HUDEP-2 (cell line): ENCODE measurements at regions not wholly inside any gene's neighbourhood (a gene's known extent, or its start where the extent isn't known, plus 50 kb on each side); places are given as distances from the start of the nearest gene placed in this dataset.

ENCODE experiments used
- DNase-seq, 76 experiments: peaks; one replicate each; lab custom pipeline; 2025; ENCODE audit not compliant: unreplicated experiment in 76 of 76; lab: John Stamatoyannopoulos, UW

GRCh38 chr2:125837128-125837527 lies 818.8 kb upstream of the GYPC start:
- no peak for DNase-seq

- no peak for DNase-seq
Measured at GRCh38 chr2:125837611-125838010, 818.3 kb upstream of the GYPC start.

GRCh38 chr2:125839945-125840344 lies 816.0 kb upstream of the GYPC start:
- no peak for DNase-seq

- DNase-seq = no peak
Measured at GRCh38 chr2:125842041-125842440, 813.9 kb upstream of the GYPC start.

GRCh38 chr2:125850541-125850940 lies 805.4 kb upstream of the GYPC start:
- DNase-seq = no peak

GRCh38 chr2:125852364-125852763 lies 803.6 kb upstream of the GYPC start:
- no peak for DNase-seq

- no peak for DNase-seq
Measured at GRCh38 chr2:125853626-125854025, 802.3 kb upstream of the GYPC start.

GRCh38 chr2:125855204-125855603 lies 800.8 kb upstream of the GYPC start:
- DNase-seq = no peak

- DNase-seq = no peak
Measured at GRCh38 chr2:125857971-125858794, 797.8 kb upstream of the GYPC start.

GRCh38 chr2:125861461-125861860 lies 794.5 kb upstream of the GYPC start:
- DNase-seq = no peak

- DNase-seq = no peak
Measured at GRCh38 chr2:125867908-125868307, 788.0 kb upstream of the GYPC start.

- DNase-seq = no peak
Measured at GRCh38 chr2:125870264-125870663, 785.7 kb upstream of the GYPC start.

GRCh38 chr2:125870746-125871145 lies 785.2 kb upstream of the GYPC start:
- no peak for DNase-seq

- no peak for DNase-seq
Measured at GRCh38 chr2:125874564-125874963, 781.4 kb upstream of the GYPC start.

- no peak for DNase-seq
Measured at GRCh38 chr2:125885340-125885739, 770.6 kb upstream of the GYPC start.

- no peak for DNase-seq
Measured at GRCh38 chr2:125886153-125886552, 769.8 kb upstream of the GYPC start.

GRCh38 chr2:125901278-125901677 lies 754.7 kb upstream of the GYPC start:
- DNase-seq = no peak

- DNase-seq = no peak
Measured at GRCh38 chr2:125925891-125926546, 729.9 kb upstream of the GYPC start.

- DNase-seq = no peak
Measured at GRCh38 chr2:125935559-125935958, 720.4 kb upstream of the GYPC start.

- DNase-seq = no peak
Measured at GRCh38 chr2:125942585-125943424, 713.2 kb upstream of the GYPC start.

GRCh38 chr2:125959047-125959446 lies 696.9 kb upstream of the GYPC start:
- DNase-seq = no peak
